ENCODE measurements at regions not wholly inside any gene's neighbourhood (a gene's known extent, or its start where the extent isn't known, plus 50 kb on each side); places are given as distances from the start of the nearest gene placed in this dataset.

DNA sequence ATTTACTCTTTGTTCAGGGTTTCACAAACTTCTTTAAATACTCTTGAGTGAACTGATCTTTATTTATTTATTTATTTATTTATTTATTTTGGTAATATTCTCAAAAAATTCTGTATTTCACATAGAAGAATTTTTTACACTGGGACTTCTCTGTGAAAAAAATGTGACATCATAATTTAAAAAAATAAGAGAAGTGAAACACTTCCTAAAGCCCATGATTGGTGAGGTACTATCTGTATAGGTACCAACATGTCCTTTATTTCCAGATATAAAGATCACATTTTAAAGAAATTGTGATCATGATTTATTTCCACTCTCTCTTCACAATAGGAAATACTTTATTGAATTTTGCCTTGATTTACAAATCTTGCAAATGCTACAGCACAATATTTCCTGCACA lies 497.1 kb downstream of the FAT4 start:
- TF ChIP-seq, protein P1, sequence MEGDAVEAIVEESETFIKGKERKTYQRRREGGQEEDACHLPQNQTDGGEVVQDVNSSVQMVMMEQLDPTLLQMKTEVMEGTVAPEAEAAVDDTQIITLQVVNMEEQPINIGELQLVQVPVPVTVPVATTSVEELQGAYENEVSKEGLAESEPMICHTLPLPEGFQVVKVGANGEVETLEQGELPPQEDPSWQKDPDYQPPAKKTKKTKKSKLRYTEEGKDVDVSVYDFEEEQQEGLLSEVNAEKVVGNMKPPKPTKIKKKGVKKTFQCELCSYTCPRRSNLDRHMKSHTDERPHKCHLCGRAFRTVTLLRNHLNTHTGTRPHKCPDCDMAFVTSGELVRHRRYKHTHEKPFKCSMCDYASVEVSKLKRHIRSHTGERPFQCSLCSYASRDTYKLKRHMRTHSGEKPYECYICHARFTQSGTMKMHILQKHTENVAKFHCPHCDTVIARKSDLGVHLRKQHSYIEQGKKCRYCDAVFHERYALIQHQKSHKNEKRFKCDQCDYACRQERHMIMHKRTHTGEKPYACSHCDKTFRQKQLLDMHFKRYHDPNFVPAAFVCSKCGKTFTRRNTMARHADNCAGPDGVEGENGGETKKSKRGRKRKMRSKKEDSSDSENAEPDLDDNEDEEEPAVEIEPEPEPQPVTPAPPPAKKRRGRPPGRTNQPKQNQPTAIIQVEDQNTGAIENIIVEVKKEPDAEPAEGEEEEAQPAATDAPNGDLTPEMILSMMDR (IDR thresholded peaks at IDR 0.05; ENCODE audit: insufficient read depth, low read depth, low read length) = no peak
- DNase-seq (ENCODE audit: low read depth) = no peak
- H3K4me3 ChIP-seq (ENCODE audit: low read depth, low read length) = no peak overlapping the region

DNA sequence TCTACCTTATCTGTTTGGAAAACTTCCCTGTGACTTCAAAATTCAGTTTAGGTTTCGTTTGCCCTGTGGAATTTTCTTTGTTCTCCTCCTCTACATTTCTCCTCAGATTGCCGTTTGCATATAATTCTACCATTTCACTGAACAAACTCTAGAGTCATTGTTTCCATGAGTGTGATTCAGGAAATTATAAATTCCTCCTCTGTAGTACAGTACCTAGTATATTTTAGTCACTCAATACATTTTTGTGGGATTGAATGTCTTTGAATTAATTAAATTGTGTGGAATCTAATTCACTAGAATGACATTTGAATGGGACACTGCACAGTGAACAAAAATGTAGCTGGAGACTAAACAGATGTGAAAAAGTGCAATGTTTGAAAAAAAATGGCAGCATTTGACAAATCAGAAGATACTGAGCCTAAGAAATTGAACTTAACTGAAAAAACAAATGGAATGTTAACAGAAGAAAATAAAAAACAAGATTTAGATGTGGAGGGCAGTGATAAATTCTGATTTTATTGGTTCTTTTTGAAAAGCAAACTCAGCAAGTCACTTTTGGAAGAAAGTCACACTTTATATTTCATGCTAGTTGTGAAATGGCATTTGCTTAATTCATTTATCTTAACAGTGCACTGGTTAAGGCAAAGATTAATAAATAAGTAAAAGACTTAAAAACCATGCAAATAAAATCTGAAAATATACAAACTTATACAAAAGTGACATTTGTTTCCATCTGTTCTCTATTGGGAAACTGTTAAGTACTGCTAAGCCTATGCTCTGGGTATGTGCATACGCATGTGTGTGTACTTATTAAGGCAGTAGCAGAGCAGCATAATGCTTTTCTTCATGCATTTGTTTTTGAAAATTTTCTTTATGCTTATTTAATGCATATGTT lies 512.3 kb downstream of the FAT4 start:
- no peak overlapping the region for H3K4me3 ChIP-seq (ENCODE audit: low read depth, low read length)
- no peak for DNase-seq (ENCODE audit: low read depth)
- TF ChIP-seq, protein P1 (IDR thresholded peaks at IDR 0.05; ENCODE audit: insufficient read depth, low read depth, low read length) = no peak

DNA sequence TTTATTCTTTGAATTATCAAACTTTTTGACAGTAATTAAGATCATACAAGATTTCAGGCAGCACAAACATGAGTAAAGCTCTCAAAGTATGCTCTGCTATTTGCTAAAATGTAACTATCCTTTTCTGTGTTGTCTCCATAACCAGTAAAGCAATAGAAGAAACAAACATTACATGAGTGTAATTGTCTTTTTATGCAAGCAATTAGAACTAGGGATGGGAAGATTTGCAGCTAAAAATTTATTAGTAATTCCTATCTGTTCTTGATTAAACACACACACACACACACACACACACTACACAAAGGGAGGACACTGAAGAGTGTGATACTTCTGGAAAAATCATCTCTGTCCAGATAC lies 512.9 kb downstream of the FAT4 start:
- TF ChIP-seq, protein P1 (IDR thresholded peaks at IDR 0.05; ENCODE audit: insufficient read depth, low read depth, low read length) = no peak
- no peak for DNase-seq (ENCODE audit: low read depth)

DNA sequence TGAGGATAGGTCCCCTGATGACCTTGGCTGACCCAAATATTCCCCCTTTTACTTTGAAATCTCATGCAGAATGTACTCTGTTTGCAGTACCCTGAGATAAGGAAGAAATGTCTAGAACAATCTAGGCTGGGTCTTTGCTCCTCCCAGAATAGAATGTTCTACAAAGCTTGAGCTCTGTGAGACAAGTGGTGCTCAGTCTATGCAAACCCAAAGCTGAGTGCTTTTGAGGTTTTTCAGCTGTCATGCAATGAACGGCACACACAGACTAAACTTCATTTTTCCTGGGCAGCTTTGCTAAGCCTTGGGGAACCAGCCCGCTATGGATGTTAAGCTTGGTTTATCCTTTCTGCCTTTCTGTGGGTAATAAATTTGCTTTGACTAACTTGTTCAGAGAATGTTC lies 513.6 kb downstream of the FAT4 start:
- TF ChIP-seq, protein P1 (IDR thresholded peaks at IDR 0.05; ENCODE audit: insufficient read depth, low read depth, low read length) = no peak
- no peak overlapping the region for H3K4me3 ChIP-seq (ENCODE audit: low read depth, low read length)
- DNase-seq (ENCODE audit: low read depth) = no peak

More for the DNA sequence above, 512.9 kb downstream of the FAT4 start:
- no peak overlapping the region for H3K4me3 ChIP-seq (ENCODE audit: low read depth, low read length)

DNA sequence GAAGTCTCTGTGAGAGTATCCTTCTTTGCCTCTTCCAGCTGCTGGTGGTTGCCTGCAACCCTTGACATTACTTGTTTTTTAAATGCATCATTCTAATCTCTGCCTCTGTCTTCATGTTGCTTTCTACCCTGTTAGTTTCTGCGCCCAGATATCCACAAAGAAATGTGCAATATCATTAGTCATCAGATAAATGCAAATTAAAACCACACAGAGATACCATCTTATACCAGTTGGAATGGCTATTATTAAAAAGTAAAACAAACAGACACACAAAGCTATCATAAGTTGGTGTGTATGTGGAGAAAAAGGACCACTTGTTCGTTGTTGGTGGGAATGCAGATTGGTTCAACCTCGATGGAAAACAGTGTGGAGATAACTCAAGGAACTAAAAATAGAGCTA lies 517.4 kb downstream of the FAT4 start:
- TF ChIP-seq, protein P1 (IDR thresholded peaks at IDR 0.05; ENCODE audit: insufficient read depth, low read depth, low read length) = no peak
- DNase-seq (ENCODE audit: low read depth) = no peak
- H3K4me3 ChIP-seq (ENCODE audit: low read depth, low read length) = no peak overlapping the region

DNA sequence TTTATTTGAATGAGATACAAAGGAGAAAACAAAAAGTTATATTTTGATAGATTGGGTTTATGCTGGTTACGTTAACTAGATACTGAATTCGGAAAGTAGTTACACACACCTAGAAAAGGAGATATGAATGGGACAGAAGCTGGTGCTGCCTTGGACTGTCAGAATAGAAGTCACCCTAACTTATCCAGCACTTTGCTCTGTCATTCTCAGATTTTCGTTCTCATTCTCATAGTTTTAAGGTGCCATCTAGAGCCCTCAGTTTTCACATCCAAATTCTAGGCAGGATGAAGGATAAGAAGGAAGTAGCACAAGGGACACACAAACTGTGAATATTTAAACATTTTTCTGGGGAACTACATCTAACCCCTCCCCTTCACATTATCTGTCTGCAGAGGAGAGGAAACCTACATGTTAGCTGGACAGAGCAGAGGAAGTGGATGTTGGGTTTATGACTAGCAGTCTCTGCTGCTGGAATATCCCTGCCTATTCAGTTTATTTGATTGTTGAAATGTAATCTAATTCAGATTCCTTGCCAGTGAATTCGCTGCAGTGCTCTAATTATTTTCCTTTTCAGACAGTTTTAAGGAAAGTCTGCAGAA lies 521.9 kb downstream of the FAT4 start:
- TF ChIP-seq, protein P1 (IDR thresholded peaks at IDR 0.05; ENCODE audit: insufficient read depth, low read depth, low read length) = no peak
- no peak overlapping the region for H3K4me3 ChIP-seq (ENCODE audit: low read depth, low read length)
- DNase-seq (ENCODE audit: low read depth) = no peak

Measured in fibroblast of villous mesenchyme (primary cell).